Spleen (tissue), 11 donors: ENCODE measurements at regions not wholly inside any gene's neighbourhood (a gene's known extent, or its start where the extent isn't known, plus 50 kb on each side); places are given as distances from the start of the nearest gene placed in this dataset.

ENCODE experiments used
- DNase-seq: peaks from one replicate; pipeline ENCODE4 v3.0.0-alpha.2; 2020
- H3K27ac ChIP-seq, 8 donors: fragments of 200-600 bp; sonication (generic) in 7 of 8; 1 replicate in 4 of 8; 2 replicates in 4 of 8; pipeline versions ENCODE4 v1.5.0 to v1.8.0; 2016 to 2021; ENCODE audit warnings: inconsistent platforms in 4 of 8, mild to moderate bottlenecking in 4 of 8, moderate library complexity in 1 of 8
- H3K27me3 ChIP-seq, 7 donors: fragments of 200-600 bp; sonication (generic) in 6 of 7; replicated peaks in 1 of 7; 1 replicate in 4 of 7; 2 replicates in 3 of 7; pipeline versions ENCODE4 v1.5.0 to v1.8.0; 2016 to 2021; ENCODE audit warnings: inconsistent platforms in 3 of 7, mild to moderate bottlenecking in 1 of 7
- H3K36me3 ChIP-seq, 6 donors: fragments of 200-600 bp; sonication (generic) in 5 of 6; 1 replicate in 4 of 6; 2 replicates in 2 of 6; pipeline versions ENCODE4 v1.5.0 to v1.8.0; 2016 to 2021; ENCODE audit warnings: inconsistent platforms in 2 of 6
- H3K4me1 ChIP-seq, 6 donors: fragments of 200-600 bp; sonication (generic) in 5 of 6; 1 replicate in 3 of 6; 2 replicates in 3 of 6; pipeline versions ENCODE4 v1.5.0 to v1.8.0; 2016 to 2021; ENCODE audit warnings: inconsistent platforms in 3 of 6
- H3K4me3 ChIP-seq, 8 donors: fragments of 200-600 bp; sonication (generic) in 7 of 8; 1 replicate in 4 of 8; 2 replicates in 4 of 8; pipeline versions ENCODE4 v1.5.0 to v1.8.0; 2016 to 2021; ENCODE audit warnings: inconsistent platforms in 4 of 8, mild to moderate bottlenecking in 4 of 8, moderate library complexity in 2 of 8
- H3K9me3 ChIP-seq, 8 donors: fragments of 200-600 bp; sonication (generic) in 7 of 8; 1 replicate in 4 of 8; 2 replicates in 4 of 8; pipeline versions ENCODE4 v1.5.0 to v1.8.0; 2016 to 2021; ENCODE audit warnings: inconsistent platforms in 4 of 8
- CTCF ChIP-seq, 11 experiments: fragments of 200-600 bp in 7 of 11; fragments of 450-650 bp in 4 of 11; sonication (generic) in 4 of 11; IDR thresholded peaks in 8 of 11; conservative IDR thresholded peaks in 3 of 11; 1 replicate in 7 of 11; 2 replicates in 4 of 11; pipeline versions ENCODE4 v1.4.0 to v1.8.0; 2016 to 2021; ENCODE audit warnings: antibody characterized with exemption in 11 of 11, inconsistent platforms in 4 of 11, mild to moderate bottlenecking in 1 of 11
- POLR2A ChIP-seq, 3 donors: fragments of 450-650 bp; IDR thresholded peaks; one replicate each; pipeline ENCODE4 v1.5.1; 2017; ENCODE audit warnings: antibody characterized with exemption in 3 of 3, mild to moderate bottlenecking in 1 of 3
- POLR2AphosphoS5 ChIP-seq, 3 donors: sonication (generic); formaldehyde crosslinking; IDR thresholded peaks; one replicate each; pipeline ENCODE4 v1.5.1; 2017; ENCODE audit warnings: antibody characterized with exemption in 3 of 3
- WGBS, 5 donors: extraction: QIAGEN DNeasy Blood & Tissue Kit in 3 of 5; methylation state at CpG; one replicate each; pipeline versions ENCODE4 v1.1.5 to v1.1.7; 2013 to 2018; 5-methylcytosine and 5-hydroxymethylcytosine counted together
- intact Hi-C: fragments of 100-400 bp; cut with DNase I; formaldehyde crosslinking; loops from one replicate; pipeline ENCODE4 v1.15.0; 2023; ENCODE audit warnings: low total_unique reads
- donor health status: healthy with polysubstance abuse.
- donor health status: DM: no; HTN: no; CAD: no; lungs with moderate emphysema.
- donor health status: DM: no; HTN: no; CAD: no.
- donor health status: Bipolar disorder and iron deficiency.
- donor health status: healthy.
- donor health status: DM: no; HTN: no; CAD: no.
- donor health status: DM: yes; HTN: yes; CAD: no.

- Histone ChIP-seq H3K4me1 (no peaks in the 10 kb centered on the region), H3K27me3 (no peaks in the 10 kb centered on the region), H3K9me3 (no peaks in the 10 kb centered on the region), H3K4me3 (no peak overlapping the region), H3K27ac (no peak overlapping the region), H3K36me3 (no peaks in the 10 kb centered on the region)
- no peak for DNase-seq
- intact Hi-C loops: no loop called here
- no peak for TF ChIP-seq POLR2A (IDR thresholded peaks at IDR 0.05)
- no peak for TF ChIP-seq CTCF (IDR thresholded peaks at IDR 0.05 in 8 of 11, conservative IDR thresholded peaks at IDR 0.05 in 3 of 11)
- no peak for TF ChIP-seq POLR2AphosphoS5 (IDR thresholded peaks at IDR 0.05)
- WGBS, 5 donors: 72 to 85% (median 82%) methylated on average over 4 of the region's 4 CpGs
Measured at GRCh38 chr9:80320480-80320879, 748.7 kb downstream of the TLE4 start.

GRCh38 chr9:80305136-80305535 is 733.4 kb downstream of the TLE4 start:
- Histone ChIP-seq H3K27me3 (no peaks in the 10 kb centered on the region), H3K9me3 (no peaks in the 10 kb centered on the region), H3K4me3 (no peak overlapping the region), H3K27ac (no peak overlapping the region), H3K36me3 (no peaks in the 10 kb centered on the region), H3K4me1 (no peaks in the 10 kb centered on the region)
- intact Hi-C loops: no loop called here
- TF ChIP-seq CTCF (IDR thresholded peaks at IDR 0.05 in 8 of 11, conservative IDR thresholded peaks at IDR 0.05 in 3 of 11): no peak
- no peak for TF ChIP-seq POLR2A (IDR thresholded peaks at IDR 0.05)
- TF ChIP-seq POLR2AphosphoS5 (IDR thresholded peaks at IDR 0.05): no peak
- 88 to 100% (median 92%) methylated on average over 1 of the region's 1 CpG for WGBS, 5 donors
- no peak for DNase-seq

- intact Hi-C loops: no loop called here
- Histone ChIP-seq H3K27me3 (no peaks in the 10 kb centered on the region), H3K27ac (no peak overlapping the region), H3K4me1 (no peaks in the 10 kb centered on the region), H3K9me3 (peaks cover 0 to 23% (median 13%) of the 10 kb centered on the region in 8 donors), H3K36me3 (no peaks in the 10 kb centered on the region), H3K4me3 (no peak overlapping the region)
- no peak for TF ChIP-seq POLR2A (IDR thresholded peaks at IDR 0.05)
- WGBS, 5 donors: 86 to 97% (median 94%) methylated on average over 1 of the region's 1 CpG
- DNase-seq: no peak
Measured at GRCh38 chr9:80294955-80295354, 723.2 kb downstream of the TLE4 start.

GRCh38 chr9:80294318-80294717 is 722.6 kb downstream of the TLE4 start:
- Histone ChIP-seq H3K4me3 (no peak overlapping the region), H3K4me1 (no peaks in the 10 kb centered on the region), H3K9me3 (peaks cover 0 to 23% (median 13%) of the 10 kb centered on the region in 8 donors), H3K36me3 (no peaks in the 10 kb centered on the region), H3K27me3 (no peaks in the 10 kb centered on the region), H3K27ac (no peak overlapping the region)
- WGBS, 5 donors: 71 to 86% (median 82%) methylated on average over 1 of the region's 1 CpG
- no peak for DNase-seq
- no peak for TF ChIP-seq POLR2AphosphoS5 (IDR thresholded peaks at IDR 0.05)
- TF ChIP-seq CTCF (IDR thresholded peaks at IDR 0.05 in 8 of 11, conservative IDR thresholded peaks at IDR 0.05 in 3 of 11): no peak
- no peak for TF ChIP-seq POLR2A (IDR thresholded peaks at IDR 0.05)
- intact Hi-C loops: no loop called here

- Histone ChIP-seq H3K9me3 (peaks cover 0 to 18% (median 11%) of the 10 kb centered on the region in 8 donors), H3K4me3 (no peak overlapping the region), H3K36me3 (no peaks in the 10 kb centered on the region), H3K4me1 (no peaks in the 10 kb centered on the region), H3K27me3 (no peaks in the 10 kb centered on the region), H3K27ac (no peak overlapping the region)
- 58 to 82% (median 70%) methylated on average over 2 of the region's 2 CpGs for WGBS, 5 donors
- intact Hi-C loops: no loop called here
- DNase-seq: no peak
- TF ChIP-seq POLR2A (IDR thresholded peaks at IDR 0.05): no peak
- no peak for TF ChIP-seq CTCF (IDR thresholded peaks at IDR 0.05 in 8 of 11, conservative IDR thresholded peaks at IDR 0.05 in 3 of 11)
- TF ChIP-seq POLR2AphosphoS5 (IDR thresholded peaks at IDR 0.05): no peak
Measured at GRCh38 chr9:80292231-80292630, 720.5 kb downstream of the TLE4 start.
